ENCODE measurements at regions not wholly inside any gene's neighbourhood (a gene's known extent, or its start where the extent isn't known, plus 50 kb on each side); places are given as distances from the start of the nearest gene placed in this dataset.

GRCh38 chr6:105951322-105951721 is 134.8 kb upstream of the PRDM1 start:
- no peak for TF ChIP-seq CTCF (IDR thresholded peaks at IDR 0.05)
- no peak for TF ChIP-seq POLR2A (IDR thresholded peaks at IDR 0.05)
- TF ChIP-seq POLR2AphosphoS5 (IDR thresholded peaks at IDR 0.05): no peak

Data from transverse colon (tissue), 4 donors.